ENCODE measurements at regions not wholly inside any gene's neighbourhood (a gene's known extent, or its start where the extent isn't known, plus 50 kb on each side); places are given as distances from the start of the nearest gene placed in this dataset.

GRCh38 chr18:77530732-77531131 is 281.1 kb downstream of the GALR1 start:
- no peak for TF ChIP-seq SIN3A (IDR thresholded peaks at IDR 0.05; ENCODE audit: borderline replicate concordance, insufficient read depth, low read length)
- TF ChIP-seq POLR2AphosphoS5 (IDR thresholded peaks at IDR 0.05; ENCODE audit: low read depth, low read length), result no peak
- no peak for TF ChIP-seq REST (IDR thresholded peaks at IDR 0.05; ENCODE audit: insufficient read depth in 1 of 2, low read depth in 2 of 2, low read length in 2 of 2)
- no peak for TF ChIP-seq TAF1 (IDR thresholded peaks at IDR 0.05; ENCODE audit: borderline replicate concordance, insufficient read depth, low read length)
- no peak for TF ChIP-seq FOXP2 (optimal IDR thresholded peaks at IDR 0.05; ENCODE audit: borderline replicate concordance, extremely low read depth, extremely low read length, insufficient read depth)
